ENCODE measurements at regions not wholly inside any gene's neighbourhood (a gene's known extent, or its start where the extent isn't known, plus 50 kb on each side); places are given as distances from the start of the nearest gene placed in this dataset.
"Not testable (repeated sequence)": the region's sequence is repeated elsewhere in the genome, so short reads cannot be mapped to it uniquely, and the experiment has no call there.

GRCh38 chr17:77049440-77049839 lies 91.3 kb upstream of the SEC14L1 start:
- no peak overlapping the region for H3K4me3 ChIP-seq (ENCODE audit: low read depth, low read length)
- no peak for DNase-seq (ENCODE audit: low read depth)

GRCh38 chr17:77050901-77051300 lies 89.9 kb upstream of the SEC14L1 start:
- not testable (repeated sequence) for DNase-seq (ENCODE audit: low read depth); H3K4me3 ChIP-seq (ENCODE audit: low read depth, low read length)

More at GRCh38 chr17:77049440-77049839, 91.3 kb upstream of the SEC14L1 start:
- peak; percentile 17; the same call in 1 of the 2 replicates for TF ChIP-seq CTCF (IDR thresholded peaks at IDR 0.05; ENCODE audit: control insufficient read depth, extremely low read depth, insufficient read depth)

- H3K4me3 ChIP-seq (ENCODE audit: low read depth, low read length): no peak overlapping the region
- no peak for TF ChIP-seq CTCF (IDR thresholded peaks at IDR 0.05; ENCODE audit: control insufficient read depth, extremely low read depth, insufficient read depth)
- no peak for DNase-seq (ENCODE audit: low read depth)
Observed at GRCh38 chr17:77054936-77055335, 85.8 kb upstream of the SEC14L1 start.

- DNase-seq (ENCODE audit: low read depth): no peak
- TF ChIP-seq CTCF (IDR thresholded peaks at IDR 0.05; ENCODE audit: control insufficient read depth, extremely low read depth, insufficient read depth): no peak
- no peak overlapping the region for H3K4me3 ChIP-seq (ENCODE audit: low read depth, low read length)
Observed at GRCh38 chr17:77055453-77055852, 85.3 kb upstream of the SEC14L1 start.

- TF ChIP-seq CTCF (IDR thresholded peaks at IDR 0.05; ENCODE audit: control insufficient read depth, extremely low read depth, insufficient read depth): no peak
- H3K4me3 ChIP-seq (ENCODE audit: low read depth, low read length): no peak overlapping the region
- DNase-seq (ENCODE audit: low read depth): no peak
Observed at GRCh38 chr17:77058016-77058415, 82.8 kb upstream of the SEC14L1 start.

GRCh38 chr17:77061669-77062068 lies 79.1 kb upstream of the SEC14L1 start:
- DNase-seq (ENCODE audit: low read depth): no peak
- no peak overlapping the region for H3K4me3 ChIP-seq (ENCODE audit: low read depth, low read length)
- no peak for TF ChIP-seq CTCF (IDR thresholded peaks at IDR 0.05; ENCODE audit: control insufficient read depth, extremely low read depth, insufficient read depth)

GRCh38 chr17:77064598-77064997 lies 76.2 kb upstream of the SEC14L1 start:
- no peak for DNase-seq (ENCODE audit: low read depth)
- H3K4me3 ChIP-seq (ENCODE audit: low read depth, low read length): no peak overlapping the region
- TF ChIP-seq CTCF (IDR thresholded peaks at IDR 0.05; ENCODE audit: control insufficient read depth, extremely low read depth, insufficient read depth): no peak
